GM10248 (cell line): ENCODE measurements at regions not wholly inside any gene's neighbourhood (a gene's known extent, or its start where the extent isn't known, plus 50 kb on each side); places are given as distances from the start of the nearest gene placed in this dataset.
A peak's percentile ranks its signal among the peaks of the same experiment; 100 is the strongest.

Experiments
- CTCF ChIA-PET: fragments of 300-600 bp; sonication (Branson Sonifier 250); formaldehyde crosslinking; extraction: SDS; loops from one replicate; lab custom pipeline; 2021; ENCODE audit warnings: antibody characterized with exemption; lab: Yijun Ruan, JAX
- POLR2A ChIA-PET: fragments of 350-650 bp; sonication (Branson Sonifier 250); formaldehyde crosslinking; extraction: SDS; loops from one replicate; lab custom pipeline; 2020; ENCODE audit warnings: antibody characterized with exemption; lab: Yijun Ruan, JAX
- DNase-seq: peaks from one replicate; pipeline ENCODE4 v3.0.0; 2012; ENCODE audit errors: extremely low spot score
- CTCF ChIP-seq: IDR thresholded peaks from 2 replicates; pipeline ENCODE4 v1.5.1; 2012; ENCODE audit warnings: mild to moderate bottlenecking, low read depth; ENCODE audit errors: extremely low read depth, missing control alignments, control extremely low read depth

- DNase-seq: peak; percentile 53
- ChIA-PET CTCF (interaction anchor here (1.0 to 4.9 kb wide), 29 partner anchors 8 to 666 kb away, joined by 3 to 67 read pairs (median 5); no protein-coding TSS in a partner anchor), POLR2A (no interaction called here)
Measured at GRCh38 chr6:166106076-166106686, 61.5 kb downstream of the TBXT start.

GRCh38 chr6:166105341-166106075 is 62.1 kb downstream of the TBXT start:
- POLR2A ChIA-PET: no interaction called here
- TF ChIP-seq CTCF: no peak
- CTCF ChIA-PET: interaction anchor here (1.0 to 4.9 kb wide), 27 partner anchors 9 to 665 kb away, joined by 3 to 67 read pairs (median 6); no protein-coding TSS in a partner anchor
- DNase-seq: no peak

More at GRCh38 chr6:166106076-166106686, 61.5 kb downstream of the TBXT start:
- peak; percentile 86 for TF ChIP-seq CTCF

- no peak for DNase-seq
- CTCF ChIA-PET: interaction anchor here (1.2 to 4.9 kb wide), 10 partner anchors 10 to 664 kb away, joined by 3 to 67 read pairs (median 10); no protein-coding TSS in a partner anchor
- no peak for TF ChIP-seq CTCF
- POLR2A ChIA-PET: no interaction called here
Measured at GRCh38 chr6:166104872-166105271, 62.8 kb downstream of the TBXT start.

GRCh38 chr6:166104107-166104506 is 63.5 kb downstream of the TBXT start:
- ChIA-PET CTCF (interaction anchor here (1.2 to 4.9 kb wide), 3 partner anchors 14 to 220 kb away, joined by 3 to 67 read pairs (median 14); no protein-coding TSS in a partner anchor), POLR2A (no interaction called here)
- no peak for TF ChIP-seq CTCF
- no peak for DNase-seq

- CTCF ChIA-PET: interaction anchor here (1.4 kb wide), 1 partner anchor 17 kb away, joined by 3 read pairs; no protein-coding TSS in a partner anchor
- POLR2A ChIA-PET: no interaction called here
- TF ChIP-seq CTCF: no peak
- DNase-seq: no peak
Measured at GRCh38 chr6:166101819-166102419, 65.7 kb downstream of the TBXT start.

- peak; percentile 67 for DNase-seq
Measured at GRCh38 chr6:166097914-166098522, 69.6 kb downstream of the TBXT start.

More at GRCh38 chr6:166097914-166098522, 69.6 kb downstream of the TBXT start:
- CTCF ChIA-PET: interaction anchor here (0.7 to 3.7 kb wide), 9 partner anchors 8 to 249 kb away, joined by 3 to 14 read pairs (median 4); no protein-coding TSS in a partner anchor
- POLR2A ChIA-PET: no interaction called here
- TF ChIP-seq CTCF: peak; percentile 83
